ENCODE measurements at regions not wholly inside any gene's neighbourhood (a gene's known extent, or its start where the extent isn't known, plus 50 kb on each side); places are given as distances from the start of the nearest gene placed in this dataset.

DNA sequence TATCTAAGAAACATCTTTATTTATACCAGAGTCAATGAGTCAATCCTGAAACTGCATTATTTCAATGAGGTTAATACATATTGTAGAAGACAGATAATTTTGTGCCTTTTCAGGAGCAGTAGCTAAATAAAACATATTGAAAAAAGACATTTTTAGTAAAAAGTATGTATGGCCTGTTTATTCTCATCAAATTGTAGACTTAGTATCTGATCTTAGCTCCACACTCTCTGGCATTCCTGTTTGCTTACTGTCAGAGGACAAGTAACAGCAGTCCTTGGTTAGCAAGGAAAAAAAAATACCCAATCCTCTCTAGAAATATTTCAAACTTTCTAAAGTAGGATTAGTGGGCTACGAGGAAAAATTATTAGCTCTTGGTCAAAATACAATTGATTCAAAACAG, 50.5 kb upstream of the GUCY1A1 start:
- Mint-ChIP-seq H3K27me3 (peaks cover 16% of the 10 kb centered on the region), H3K9me3 (no peaks in the 10 kb centered on the region), H3K4me3 (no peak overlapping the region), H3K27ac (no peak overlapping the region), H3K4me1 (peaks cover 6% of the 10 kb centered on the region)
- ATAC-seq (no peak), DNase-seq (no peak)

DNA sequence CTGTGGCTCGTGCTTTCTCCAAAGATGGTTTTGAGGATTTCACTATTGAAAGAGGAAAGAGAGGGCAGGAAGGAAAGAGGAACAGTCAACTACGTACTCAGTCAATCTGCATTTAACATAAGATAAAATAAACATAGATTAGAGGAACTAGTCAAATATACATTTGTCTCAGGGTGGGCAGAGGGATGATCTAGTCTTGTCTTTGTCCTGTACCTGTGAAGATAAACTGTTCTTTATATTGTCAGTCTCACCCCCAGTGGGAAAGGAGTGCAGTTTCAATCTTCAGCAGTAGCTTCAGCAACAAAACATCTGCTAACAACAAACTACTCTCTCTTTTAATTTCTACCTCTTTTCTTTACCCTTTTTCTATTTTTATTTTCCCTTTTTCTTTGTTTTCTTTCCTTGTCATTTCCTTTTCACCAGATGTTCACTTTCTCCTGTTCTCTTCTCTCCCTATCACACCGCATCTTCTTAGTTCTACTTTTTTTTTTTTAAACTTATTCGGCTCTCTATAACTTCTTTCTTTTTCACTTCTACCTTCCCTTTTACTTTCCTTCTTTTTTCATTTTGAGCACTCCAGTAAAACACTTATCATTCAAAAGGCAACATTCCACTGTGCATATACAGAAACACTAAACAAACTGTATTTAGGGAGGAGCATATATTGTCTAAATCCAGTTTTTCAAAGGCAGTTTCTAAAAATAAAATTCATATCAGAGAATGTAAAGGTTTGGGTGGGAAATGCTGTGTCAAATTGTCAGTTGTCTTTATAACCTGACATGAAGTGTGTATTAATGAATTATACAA, 51.4 kb upstream of the GUCY1A1 start:
- Mint-ChIP-seq H3K27ac (no peak overlapping the region), H3K4me1 (peaks cover 6% of the 10 kb centered on the region), H3K9me3 (no peaks in the 10 kb centered on the region), H3K27me3 (peaks cover 17% of the 10 kb centered on the region), H3K4me3 (no peak overlapping the region)
- DNase-seq, result no peak
- ATAC-seq, result no peak

DNA sequence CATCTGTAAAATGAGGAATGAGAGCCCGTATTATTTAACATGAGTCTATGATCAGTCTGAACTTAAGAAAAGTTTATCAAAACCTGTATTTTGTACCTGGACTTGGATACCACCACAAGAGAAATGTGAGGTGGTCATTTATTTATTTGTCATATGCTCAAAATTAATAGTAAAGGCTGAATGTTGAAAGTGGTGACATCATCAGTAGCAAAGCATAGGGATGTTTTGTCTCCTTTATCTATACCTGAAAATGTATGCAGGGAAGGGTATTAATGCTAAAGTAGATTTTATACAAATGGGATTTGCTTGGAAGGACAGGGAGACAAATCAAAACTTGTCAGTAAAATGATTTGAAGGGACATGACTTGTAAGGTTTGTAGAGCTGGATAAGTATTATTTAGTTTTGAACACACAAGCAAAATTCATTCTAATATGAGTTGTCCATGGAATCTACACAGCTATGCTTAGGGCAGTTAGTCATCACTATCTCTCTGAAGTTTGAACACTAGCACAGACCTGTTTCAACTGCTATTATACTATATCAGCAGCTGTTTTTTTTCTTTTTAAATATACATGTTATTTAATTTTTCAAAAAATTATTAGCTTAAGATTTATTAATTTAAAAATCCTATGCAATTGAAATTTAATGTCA, 52.4 kb upstream of the GUCY1A1 start:
- no peak overlapping the region for H3K27ac Mint-ChIP-seq
- no peak overlapping the region for H3K4me3 Mint-ChIP-seq
- H3K27me3 Mint-ChIP-seq, result peaks cover 17% of the 10 kb centered on the region
- no peaks in the 10 kb centered on the region for H3K9me3 Mint-ChIP-seq
- DNase-seq, result no peak
- peaks cover 6% of the 10 kb centered on the region for H3K4me1 Mint-ChIP-seq
- no peak for ATAC-seq

DNA sequence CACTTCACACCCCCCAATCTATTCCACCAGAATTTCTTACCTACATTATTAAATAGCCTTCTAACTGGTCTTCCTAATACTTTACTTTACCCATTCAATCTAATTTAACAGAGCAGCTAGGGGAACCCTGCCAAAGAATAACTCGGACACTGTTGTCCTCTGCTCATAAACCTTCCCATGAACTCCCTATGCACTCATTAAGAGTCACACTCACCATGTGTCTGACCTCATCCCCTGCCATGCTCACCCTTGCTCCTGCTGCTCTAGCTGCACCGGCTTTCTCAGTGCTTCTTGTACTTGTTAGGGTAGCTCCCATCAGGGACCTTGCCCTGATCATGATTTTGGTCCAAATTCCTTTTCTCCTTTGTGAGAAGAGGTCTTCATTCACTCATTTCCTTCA, 54.6 kb upstream of the GUCY1A1 start:
- peak overlapping the region in 1 of 2 donors; percentile 21 for H3K27ac Mint-ChIP-seq
- no peaks in the 10 kb centered on the region for H3K9me3 Mint-ChIP-seq
- H3K4me3 Mint-ChIP-seq, result no peak overlapping the region
- H3K27me3 Mint-ChIP-seq, result peaks cover 17% of the 10 kb centered on the region
- H3K4me1 Mint-ChIP-seq, result peaks cover 6% of the 10 kb centered on the region
- no peak for ATAC-seq
- no peak for DNase-seq

DNA sequence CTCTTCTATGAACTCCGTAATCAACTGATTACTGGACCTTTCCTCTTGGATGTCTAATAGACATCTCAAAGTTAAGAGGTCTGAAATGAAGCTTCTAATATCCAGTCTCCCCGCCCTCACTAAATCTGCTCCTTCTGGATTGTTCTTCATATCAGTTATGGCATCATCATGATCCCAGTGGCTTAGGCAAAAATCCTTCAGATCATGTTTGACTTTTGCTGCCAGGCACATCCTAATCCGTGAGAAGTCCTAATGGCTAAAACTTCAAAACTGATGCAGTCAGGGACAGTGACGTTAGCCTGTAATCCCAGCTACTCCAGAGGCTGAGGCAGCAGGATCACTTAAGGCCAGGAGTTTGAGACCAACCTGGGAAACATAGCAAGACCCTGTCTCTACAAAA, 55.1 kb upstream of the GUCY1A1 start:
- Mint-ChIP-seq H3K9me3 (no peaks in the 10 kb centered on the region), H3K4me1 (peaks cover 6% of the 10 kb centered on the region), H3K27me3 (peaks cover 17% of the 10 kb centered on the region), H3K4me3 (no peak overlapping the region), H3K27ac (no peak overlapping the region)
- ATAC-seq, result no peak
- no peak for DNase-seq

DNA sequence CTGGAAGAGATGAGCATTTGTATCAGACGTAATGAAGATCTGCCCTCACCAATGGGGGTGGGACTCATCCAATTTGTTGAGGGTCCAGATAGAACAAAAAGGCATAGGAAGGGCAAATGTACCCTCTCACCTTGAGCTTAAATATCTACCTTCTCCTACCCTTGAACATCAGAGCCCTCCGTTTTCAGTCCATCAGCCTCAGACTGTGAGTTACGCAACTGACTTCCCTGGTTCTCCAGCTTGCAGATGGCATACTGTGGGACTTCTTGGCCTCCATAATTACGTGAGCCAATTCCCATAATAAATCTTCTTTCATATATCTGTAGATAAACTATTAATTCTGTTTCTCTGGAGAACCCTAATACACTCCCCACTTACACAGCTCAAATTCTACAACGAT, 56.5 kb upstream of the GUCY1A1 start:
- Mint-ChIP-seq H3K27ac (no peak overlapping the region), H3K27me3 (peaks cover 17% of the 10 kb centered on the region), H3K4me1 (peaks cover under 1% of the 10 kb centered on the region), H3K9me3 (no peaks in the 10 kb centered on the region), H3K4me3 (no peak overlapping the region)
- DNase-seq (no peak), ATAC-seq (no peak)

DNA sequence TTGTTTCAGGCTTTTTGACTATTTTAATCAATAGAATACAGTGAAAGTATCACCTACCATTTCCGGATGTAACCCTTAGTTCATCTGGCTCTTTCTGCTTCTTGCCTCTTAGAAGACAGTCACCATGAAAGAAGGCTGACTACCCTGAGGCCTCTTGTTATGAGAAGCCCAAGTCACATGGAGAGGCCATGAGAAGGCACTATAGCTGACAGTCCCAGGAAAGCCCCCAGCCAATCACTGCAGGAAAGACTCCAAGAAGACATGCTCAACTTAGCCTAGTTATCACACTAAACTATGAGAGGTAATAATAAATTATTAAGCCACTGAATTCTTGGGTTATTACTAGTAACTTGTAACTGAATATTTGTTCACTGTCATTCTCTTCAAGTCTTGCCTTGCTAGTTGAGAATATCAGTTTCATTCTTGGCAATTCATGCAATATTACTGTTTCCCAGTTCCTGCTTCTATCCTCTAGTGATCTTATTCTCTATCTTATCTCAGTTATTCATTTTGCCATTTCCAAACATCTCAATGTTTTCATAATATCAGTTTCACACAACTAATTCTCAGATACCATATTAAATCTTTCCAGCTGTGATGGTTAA, 57.1 kb upstream of the GUCY1A1 start:
- Mint-ChIP-seq H3K4me1 (no peaks in the 10 kb centered on the region), H3K27ac (peak overlapping the region in 1 of 2 donors; percentile 69), H3K9me3 (no peaks in the 10 kb centered on the region), H3K4me3 (no peak overlapping the region), H3K27me3 (peaks cover 17% of the 10 kb centered on the region)
- DNase-seq (no peak), ATAC-seq (no peak)

DNA sequence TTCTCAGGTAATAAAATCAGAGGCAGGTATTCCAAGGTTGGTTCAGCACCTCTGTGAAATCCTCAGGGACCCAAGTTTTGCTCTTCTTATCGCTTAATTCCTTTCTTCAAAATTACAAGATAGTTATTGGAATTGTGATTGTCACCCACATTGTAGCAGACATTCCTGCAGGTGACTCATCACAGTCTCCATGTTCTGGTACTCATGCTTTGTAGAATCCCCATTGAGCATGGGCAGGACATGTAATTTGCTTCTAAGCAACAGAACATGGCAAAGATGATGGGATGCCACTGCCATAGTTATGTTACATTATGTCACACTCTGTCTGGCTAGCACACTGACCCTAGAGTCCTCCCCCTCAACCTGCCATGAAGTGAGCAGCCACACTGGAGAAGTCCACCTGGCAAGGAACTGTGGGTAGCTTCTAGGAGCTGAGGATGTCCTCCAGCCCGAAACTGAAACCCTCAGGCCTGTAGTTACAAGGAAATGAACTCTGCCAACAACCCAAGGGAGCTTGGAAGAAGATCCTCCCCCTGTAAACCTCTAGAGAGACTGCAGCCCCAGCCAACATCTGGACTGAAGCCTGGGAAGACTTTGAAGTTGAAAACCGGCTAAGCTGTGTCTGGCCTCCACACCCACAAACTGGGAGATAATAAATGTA, 58.3 kb upstream of the GUCY1A1 start:
- Mint-ChIP-seq H3K4me3 (no peak overlapping the region), H3K27me3 (peaks cover 17% of the 10 kb centered on the region), H3K9me3 (no peaks in the 10 kb centered on the region), H3K27ac (no peak overlapping the region), H3K4me1 (no peaks in the 10 kb centered on the region)
- no peak for ATAC-seq
- no peak for DNase-seq

DNA sequence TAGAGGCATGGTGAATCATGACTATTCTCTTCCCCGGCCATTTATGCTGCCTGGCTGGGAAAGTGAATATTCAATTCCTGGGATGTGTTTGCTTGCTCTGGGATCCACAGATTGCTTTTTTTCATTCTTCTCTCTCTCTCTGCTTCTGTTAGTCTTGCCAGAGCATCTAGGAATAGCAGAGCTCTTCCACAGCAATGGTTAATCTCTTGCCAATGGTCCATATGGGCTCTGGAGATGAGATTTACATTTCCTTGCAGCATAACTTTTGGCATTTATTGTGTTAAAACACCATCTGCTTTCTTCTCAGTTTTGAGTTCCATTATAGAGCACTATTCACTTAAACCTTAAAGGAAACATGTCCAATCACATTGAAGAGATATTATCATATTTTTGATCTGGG, 59.2 kb upstream of the GUCY1A1 start:
- Mint-ChIP-seq H3K27me3 (peaks cover 18% of the 10 kb centered on the region), H3K4me3 (no peak overlapping the region), H3K9me3 (no peaks in the 10 kb centered on the region), H3K27ac (no peak overlapping the region), H3K4me1 (no peaks in the 10 kb centered on the region)
- DNase-seq (no peak), ATAC-seq (no peak)

DNA sequence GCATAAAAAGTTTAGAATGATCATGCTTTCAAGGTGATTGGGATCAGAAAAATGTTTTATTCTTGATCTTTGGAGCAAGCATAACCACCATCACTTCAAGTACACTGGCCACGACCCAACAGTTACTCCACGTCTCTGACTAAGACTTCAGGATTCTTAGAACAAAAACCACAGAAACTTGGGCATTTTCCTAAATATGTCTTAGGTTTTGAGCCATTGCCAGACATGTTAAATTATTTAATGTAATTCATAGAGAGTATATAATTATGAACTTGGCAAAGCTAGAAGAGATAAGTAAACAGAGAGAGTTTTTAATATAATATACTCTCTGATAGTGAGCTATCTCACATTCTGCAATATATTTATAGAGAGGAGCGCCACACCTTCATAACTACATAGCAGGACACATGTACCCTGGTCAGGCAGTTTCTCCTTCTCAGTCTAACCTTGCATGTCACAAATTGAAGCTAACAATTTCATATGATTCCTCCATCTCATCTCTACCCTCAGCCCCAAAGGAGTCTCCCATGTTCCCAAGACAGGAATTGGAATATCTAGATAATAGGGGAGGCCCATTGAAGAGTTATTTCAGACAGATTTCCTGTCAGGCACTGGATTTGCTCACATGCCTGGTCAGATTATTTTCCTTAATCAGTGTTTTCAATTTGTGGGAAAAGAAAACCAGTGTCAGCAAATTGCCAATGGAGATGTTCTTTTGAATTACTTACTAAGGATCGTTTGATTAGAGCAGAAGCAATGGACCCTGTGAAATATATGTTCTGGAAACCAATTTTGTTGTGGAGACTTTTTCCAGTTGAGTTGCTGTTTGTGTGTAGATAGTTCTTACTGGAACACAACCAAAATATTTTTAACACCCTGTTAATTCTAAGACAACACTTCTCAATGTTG, 61.7 kb upstream of the GUCY1A1 start:
- Mint-ChIP-seq H3K4me3 (no peak overlapping the region), H3K4me1 (no peaks in the 10 kb centered on the region), H3K27me3 (peaks cover 10% of the 10 kb centered on the region), H3K9me3 (no peaks in the 10 kb centered on the region), H3K27ac (no peak overlapping the region)
- ATAC-seq, result no peak
- no peak for DNase-seq

DNA sequence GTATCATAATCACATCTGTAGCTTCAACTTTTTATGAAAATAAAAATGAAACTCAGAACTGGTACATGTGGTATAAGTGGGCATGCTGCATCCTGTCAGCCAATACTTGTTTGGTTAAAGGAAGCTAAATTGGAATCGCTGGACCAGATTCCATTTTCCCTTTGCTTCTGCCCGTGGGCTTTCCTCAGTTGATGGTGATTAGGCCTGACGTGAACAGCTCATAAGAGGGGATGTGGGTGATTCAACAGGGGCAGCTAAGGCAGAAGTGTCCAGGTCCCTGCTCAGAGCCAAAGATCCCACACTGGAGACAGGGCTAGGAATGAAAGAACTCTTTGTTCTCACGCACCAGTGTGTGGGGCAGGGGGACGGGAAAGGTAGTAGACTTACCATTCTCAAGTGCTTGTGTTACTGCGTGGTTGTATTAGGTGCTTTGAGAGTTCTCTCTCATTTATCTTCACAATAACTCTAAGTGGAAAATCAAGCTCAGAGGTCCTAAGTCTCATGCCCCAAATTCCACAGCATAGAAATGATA, 63.2 kb upstream of the GUCY1A1 start:
- H3K4me3 Mint-ChIP-seq, result no peak overlapping the region
- no peak for ATAC-seq
- no peaks in the 10 kb centered on the region for H3K9me3 Mint-ChIP-seq
- H3K27ac Mint-ChIP-seq, result no peak overlapping the region
- H3K4me1 Mint-ChIP-seq, result no peaks in the 10 kb centered on the region
- DNase-seq, result no peak
- H3K27me3 Mint-ChIP-seq, result peaks cover 19% of the 10 kb centered on the region

DNA sequence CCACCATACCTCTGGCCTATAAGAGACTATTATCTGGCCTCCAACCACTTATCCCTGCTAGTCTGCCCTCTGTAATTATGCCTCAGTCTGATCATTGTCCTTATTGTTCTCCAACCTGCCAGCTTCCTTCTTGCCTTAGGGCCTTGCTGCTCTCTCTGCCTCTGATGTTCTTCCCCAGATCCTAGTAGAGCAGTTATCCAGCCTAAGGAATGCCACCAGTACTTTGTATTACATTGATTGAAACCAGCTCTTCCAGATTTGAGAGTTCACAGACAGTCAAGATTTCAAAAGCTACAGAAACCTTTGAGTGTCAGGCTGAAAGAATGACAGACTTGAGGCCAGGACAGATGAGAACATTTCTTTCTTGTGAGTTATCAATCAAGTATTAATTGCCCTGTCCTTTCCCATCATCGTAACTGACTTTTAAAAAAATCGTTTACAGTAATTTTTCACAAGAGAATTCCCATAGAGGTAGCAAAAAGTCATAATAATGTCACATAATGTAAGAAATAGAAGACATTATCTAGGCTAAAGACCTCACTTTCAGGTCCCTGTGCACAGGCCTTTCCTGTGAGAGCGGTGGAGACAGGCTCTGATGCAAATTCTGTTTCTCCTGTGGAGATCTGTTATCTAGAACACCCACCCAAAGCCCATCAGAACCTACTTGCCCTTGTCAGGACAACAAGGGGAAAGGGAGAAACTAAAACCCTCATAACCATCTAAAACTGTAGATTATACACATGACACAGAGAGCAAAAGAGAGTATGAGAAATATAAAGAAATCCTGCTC, 64.1 kb upstream of the GUCY1A1 start:
- DNase-seq (no peak), ATAC-seq (no peak)
- no peak overlapping the region for H3K27ac Mint-ChIP-seq
- no peak overlapping the region for H3K4me3 Mint-ChIP-seq
- peaks cover 19% of the 10 kb centered on the region for H3K27me3 Mint-ChIP-seq
- H3K4me1 Mint-ChIP-seq, result no peaks in the 10 kb centered on the region
- H3K9me3 Mint-ChIP-seq, result no peaks in the 10 kb centered on the region

DNA sequence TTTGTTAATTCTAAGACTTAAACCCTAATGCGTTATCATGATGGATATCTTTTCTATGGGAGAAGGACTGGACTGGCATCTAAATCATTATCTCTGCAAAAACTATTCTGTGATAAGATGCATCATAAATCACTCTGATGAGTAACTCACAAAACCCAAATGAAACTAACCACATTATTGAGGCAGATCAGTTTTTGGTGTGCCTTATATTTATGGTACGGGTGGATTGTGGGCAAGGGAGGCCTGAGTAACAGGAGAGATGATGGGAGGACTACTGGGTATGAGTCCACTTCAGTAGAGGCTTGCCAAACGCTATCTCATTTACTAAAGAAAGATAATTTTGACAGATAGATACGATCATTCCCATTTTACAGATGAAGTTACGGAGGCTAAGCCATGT, 66.4 kb upstream of the GUCY1A1 start:
- no peaks in the 10 kb centered on the region for H3K9me3 Mint-ChIP-seq
- no peak for ATAC-seq
- no peaks in the 10 kb centered on the region for H3K4me1 Mint-ChIP-seq
- no peak overlapping the region for H3K27ac Mint-ChIP-seq
- no peak for DNase-seq
- H3K4me3 Mint-ChIP-seq, result no peak overlapping the region
- peaks cover 19% of the 10 kb centered on the region for H3K27me3 Mint-ChIP-seq

DNA sequence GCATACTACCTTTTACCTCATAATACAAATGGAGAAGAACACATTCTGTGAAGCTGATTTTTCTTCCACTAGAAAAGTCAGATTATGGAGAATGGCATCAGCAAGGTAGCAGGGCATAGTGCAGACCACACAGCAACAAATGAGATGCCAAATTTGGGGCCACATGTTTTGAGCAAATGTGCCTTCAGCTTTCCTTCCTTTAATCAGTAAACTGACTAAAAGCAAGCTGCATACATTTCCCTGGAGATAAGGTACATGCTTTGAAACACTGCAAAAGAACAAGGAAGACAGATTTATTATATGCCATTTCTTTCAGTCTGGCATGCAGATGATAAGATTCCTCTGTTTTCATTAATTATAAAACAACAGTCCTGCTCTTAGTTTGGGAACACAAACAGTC, 67.1 kb upstream of the GUCY1A1 start:
- H3K4me3 Mint-ChIP-seq, result no peak overlapping the region

More for the DNA sequence above, 67.1 kb upstream of the GUCY1A1 start:
- ATAC-seq (no peak), DNase-seq (no peak)
- no peaks in the 10 kb centered on the region for H3K4me1 Mint-ChIP-seq
- no peaks in the 10 kb centered on the region for H3K9me3 Mint-ChIP-seq
- H3K27ac Mint-ChIP-seq, result no peak overlapping the region
- H3K27me3 Mint-ChIP-seq, result peaks cover 19% of the 10 kb centered on the region
